GM12891 (cell line): ENCODE measurements at regions not wholly inside any gene's neighbourhood (a gene's known extent, or its start where the extent isn't known, plus 50 kb on each side); places are given as distances from the start of the nearest gene placed in this dataset.

Experiments used
- POLR2A ChIP-seq: IDR thresholded peaks from 2 replicates; pipeline ENCODE4 v1.6.1; 2011; ENCODE audit warnings: low read depth, low read length, control low read depth
- TAF1 ChIP-seq: IDR thresholded peaks from 2 replicates; pipeline ENCODE4 v1.6.1; 2011; ENCODE audit warnings: low read depth, low read length, control low read depth

- TF ChIP-seq TAF1 (no peak), POLR2A (no peak)
These were observed 54.5 kb upstream of the VGLL3 start for GRCh38 chr3:87045473-87045872.
